CD14-positive monocyte (primary cell): ENCODE measurements at regions not wholly inside any gene's neighbourhood (a gene's known extent, or its start where the extent isn't known, plus 50 kb on each side); places are given as distances from the start of the nearest gene placed in this dataset.

Experiments used
- DNase-seq, 3 donors: peaks; one replicate each; pipeline ENCODE4 v3.0.0-alpha.2; 2011 to 2022
- H2AFZ ChIP-seq: 2 replicates; pipeline ENCODE4 v1.6.0; 2012; ENCODE audit warnings: mild to moderate bottlenecking, low read depth, low read length, inconsistent platforms; ENCODE audit not compliant: insufficient read depth, poor library complexity, severe bottlenecking
- H3K27ac ChIP-seq, 2 donors: 1 replicate in 1 of 2; 2 replicates in 1 of 2; pipeline ENCODE4 v1.5.1; 2012 to 2013; ENCODE audit warnings: low read length in 2 of 2, control low read depth in 1 of 2, inconsistent platforms in 1 of 2, low read depth in 1 of 2, mild to moderate bottlenecking in 1 of 2
- H3K27me3 ChIP-seq, 2 donors: one replicate each; pipeline versions ENCODE4 v1.6.0 to v1.6.1; 2011 to 2013; ENCODE audit warnings: low read length in 2 of 2; ENCODE audit not compliant: control insufficient read depth in 2 of 2, insufficient read depth in 2 of 2
- H3K36me3 ChIP-seq, 2 donors: replicated peaks in 1 of 2; 1 replicate in 1 of 2; 2 replicates in 1 of 2; pipeline versions ENCODE4 v1.5.1 to v1.6.1; 2012 to 2013; ENCODE audit warnings: low read length in 2 of 2, control low read depth in 1 of 2, inconsistent platforms in 1 of 2, mild to moderate bottlenecking in 1 of 2; ENCODE audit not compliant: insufficient read depth in 2 of 2, control insufficient read depth in 1 of 2
- H3K4me1 ChIP-seq, 2 donors: 1 replicate in 1 of 2; 2 replicates in 1 of 2; pipeline versions ENCODE4 v1.5.1 to v1.6.1; 2012 to 2013; ENCODE audit warnings: low read length in 2 of 2, control low read depth in 1 of 2, inconsistent platforms in 1 of 2, mild to moderate bottlenecking in 1 of 2, moderate library complexity in 1 of 2; ENCODE audit not compliant: insufficient read depth in 2 of 2, control insufficient read depth in 1 of 2
- H3K4me2 ChIP-seq: replicated peaks from 2 replicates; pipeline ENCODE3; 2012; ENCODE audit warnings: low read length, moderate library complexity, mild to moderate bottlenecking; ENCODE audit not compliant: poor library complexity, severe bottlenecking; ENCODE audit errors: extremely low read depth
- H3K4me3 ChIP-seq, 3 experiments: fragments of 200-600 bp in 1 of 3; sonication (generic) in 1 of 3; replicated peaks in 1 of 3; 1 replicate in 2 of 3; 2 replicates in 1 of 3; pipeline ENCODE4 v1.5.1; 2011 to 2013; ENCODE audit warnings: low read length in 3 of 3, mild to moderate bottlenecking in 3 of 3, control low read depth in 2 of 3, low read depth in 2 of 3, inconsistent platforms in 1 of 3, moderate library complexity in 1 of 3
- H3K79me2 ChIP-seq: 2 replicates; pipeline ENCODE4 v1.6.0; 2012; ENCODE audit warnings: mild to moderate bottlenecking, control low read depth, inconsistent platforms, low read length, moderate library complexity; ENCODE audit not compliant: insufficient read depth
- H3K9ac ChIP-seq: 2 replicates; pipeline ENCODE4 v1.6.0; 2017; ENCODE audit warnings: low read length, mild to moderate bottlenecking; ENCODE audit not compliant: insufficient read depth, poor library complexity, severe bottlenecking
- H3K9me3 ChIP-seq, 2 donors: replicated peaks in 1 of 2; 1 replicate in 1 of 2; 2 replicates in 1 of 2; pipeline versions ENCODE4 v1.5.1 to v1.6.1; 2012 to 2013; ENCODE audit warnings: low read length in 2 of 2, control low read depth in 1 of 2; ENCODE audit not compliant: control insufficient read depth in 1 of 2, insufficient read depth in 1 of 2
- H4K20me1 ChIP-seq: 2 replicates; pipeline ENCODE4 v1.6.0; 2012; ENCODE audit warnings: mild to moderate bottlenecking, low read length, control low read depth, moderate library complexity; ENCODE audit not compliant: insufficient read depth
- H3K27ac Mint-ChIP-seq, 7 donors: one replicate each; pipeline ENCODE4 v1.8.0; 2020; ENCODE audit warnings: mild to moderate bottlenecking in 7 of 7, mixed read lengths in 7 of 7, moderate library complexity in 6 of 7, inconsistent platforms in 2 of 7
- H3K27me3 Mint-ChIP-seq, 3 donors: one replicate each; pipeline ENCODE4 v1.8.0; 2021 to 2022; ENCODE audit warnings: low read depth in 3 of 3, mild to moderate bottlenecking in 3 of 3, mixed read lengths in 3 of 3, moderate library complexity in 3 of 3, inconsistent platforms in 1 of 3
- H3K36me3 Mint-ChIP-seq, 2 donors: one replicate each; pipeline ENCODE4 v1.8.0; 2020; ENCODE audit warnings: mixed read lengths in 2 of 2, inconsistent platforms in 1 of 2, mild to moderate bottlenecking in 1 of 2
- H3K4me1 Mint-ChIP-seq: one replicate; pipeline ENCODE4 v1.8.0; 2020; ENCODE audit warnings: mild to moderate bottlenecking, mixed read lengths
- H3K4me3 Mint-ChIP-seq, 2 donors: one replicate each; pipeline ENCODE4 v1.8.0; 2020; ENCODE audit warnings: mild to moderate bottlenecking in 2 of 2, mixed read lengths in 2 of 2, moderate library complexity in 1 of 2
- H3K9me3 Mint-ChIP-seq, 7 donors: one replicate each; pipeline ENCODE4 v1.8.0; 2020 to 2022; ENCODE audit warnings: mixed read lengths in 7 of 7, mild to moderate bottlenecking in 6 of 7, moderate library complexity in 6 of 7, inconsistent platforms in 2 of 7
- WGBS: methylation state at CpG from one replicate; pipeline ENCODE4 v1.1.5; 2013; ENCODE audit warnings: missing lambda C conversion rate; ENCODE audit not compliant: insufficient coverage; 5-methylcytosine and 5-hydroxymethylcytosine counted together
- intact Hi-C, 2 donors: fragments of 100-400 bp; cut with micrococcal nuclease; formaldehyde crosslinking; loops; one replicate each; pipeline versions ENCODE4 v1.15.0 to v1.15.1; 2023
- TF ChIP-seq, protein P1 (sequence below): fragments of 200-600 bp; IDR thresholded peaks from one replicate; pipeline ENCODE4 v1.8.0; 2022; ENCODE audit warnings: antibody characterized with exemption, mild to moderate bottlenecking

DNA sequence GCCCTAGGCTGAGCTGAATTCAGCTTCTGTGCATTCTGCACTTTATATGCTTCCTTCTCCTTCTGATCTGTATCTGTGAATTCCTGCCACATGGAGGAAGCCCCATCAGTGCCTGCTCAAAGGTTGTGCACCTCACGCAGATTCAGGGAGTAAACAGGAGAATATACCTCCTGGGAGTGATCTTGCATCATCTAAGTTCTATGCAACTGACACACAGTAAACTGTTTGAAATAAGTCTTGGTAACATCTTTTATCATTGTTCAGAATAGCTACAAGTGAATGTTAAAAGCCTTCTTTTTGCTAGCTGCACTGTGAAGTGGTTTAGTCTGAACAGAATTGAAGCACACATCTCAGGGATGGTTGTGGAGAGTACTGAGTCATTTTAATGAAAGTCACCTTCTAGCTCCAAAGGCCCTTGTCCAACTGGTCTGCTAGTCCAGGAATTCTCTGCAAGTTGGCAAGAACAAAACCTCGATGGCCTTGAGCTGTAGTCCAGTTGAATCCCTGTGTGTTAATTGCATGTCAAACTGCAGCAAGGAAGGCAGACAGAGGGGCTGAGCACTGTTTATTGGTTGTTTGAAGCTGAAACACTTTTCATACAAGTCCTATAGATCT, 215.0 kb downstream of the WNT5A start:
- H3K4me3 Mint-ChIP-seq: no peak overlapping the region

DNA sequence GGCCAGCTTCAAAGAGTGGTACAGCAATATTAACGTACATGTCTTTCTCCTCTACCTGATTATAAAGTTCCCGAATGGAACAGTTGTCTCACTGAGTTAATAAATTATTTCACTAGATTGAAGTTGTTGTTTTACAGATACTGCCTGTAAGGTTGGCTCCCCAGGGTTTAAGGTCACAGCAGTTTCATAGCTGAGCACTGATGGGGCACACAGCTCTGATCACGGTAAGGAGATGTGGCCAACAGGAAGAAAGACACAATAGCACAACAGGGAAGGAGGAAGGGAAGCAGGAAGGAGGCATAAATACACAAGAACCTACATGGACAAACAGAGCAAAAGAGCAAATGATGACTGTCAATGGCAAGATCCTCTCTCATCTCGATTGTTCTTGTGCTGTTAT, 215.6 kb downstream of the WNT5A start:
- TF ChIP-seq, protein P1, sequence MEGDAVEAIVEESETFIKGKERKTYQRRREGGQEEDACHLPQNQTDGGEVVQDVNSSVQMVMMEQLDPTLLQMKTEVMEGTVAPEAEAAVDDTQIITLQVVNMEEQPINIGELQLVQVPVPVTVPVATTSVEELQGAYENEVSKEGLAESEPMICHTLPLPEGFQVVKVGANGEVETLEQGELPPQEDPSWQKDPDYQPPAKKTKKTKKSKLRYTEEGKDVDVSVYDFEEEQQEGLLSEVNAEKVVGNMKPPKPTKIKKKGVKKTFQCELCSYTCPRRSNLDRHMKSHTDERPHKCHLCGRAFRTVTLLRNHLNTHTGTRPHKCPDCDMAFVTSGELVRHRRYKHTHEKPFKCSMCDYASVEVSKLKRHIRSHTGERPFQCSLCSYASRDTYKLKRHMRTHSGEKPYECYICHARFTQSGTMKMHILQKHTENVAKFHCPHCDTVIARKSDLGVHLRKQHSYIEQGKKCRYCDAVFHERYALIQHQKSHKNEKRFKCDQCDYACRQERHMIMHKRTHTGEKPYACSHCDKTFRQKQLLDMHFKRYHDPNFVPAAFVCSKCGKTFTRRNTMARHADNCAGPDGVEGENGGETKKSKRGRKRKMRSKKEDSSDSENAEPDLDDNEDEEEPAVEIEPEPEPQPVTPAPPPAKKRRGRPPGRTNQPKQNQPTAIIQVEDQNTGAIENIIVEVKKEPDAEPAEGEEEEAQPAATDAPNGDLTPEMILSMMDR: no peak
- Histone ChIP-seq H3K9ac (no peak overlapping the region), H3K9me3 (no peaks in the 10 kb centered on the region), H4K20me1 (no peaks in the 10 kb centered on the region), H2AFZ (no peak overlapping the region), H3K36me3 (no peaks in the 10 kb centered on the region), H3K4me2 (no peak overlapping the region), H3K4me1 (no peaks in the 10 kb centered on the region), H3K4me3 (no peak overlapping the region), H3K79me2 (no peaks in the 10 kb centered on the region), H3K27ac (no peak overlapping the region), H3K27me3 (no peaks in the 10 kb centered on the region)
- no peak for DNase-seq
- Mint-ChIP-seq H3K27me3 (peaks cover 0 to 1% (median 0%) of the 10 kb centered on the region in 3 donors), H3K4me1 (no peaks in the 10 kb centered on the region), H3K27ac (no peak overlapping the region), H3K9me3 (peaks cover 0 to 3% (median 2%) of the 10 kb centered on the region in 7 donors), H3K4me3 (no peak overlapping the region), H3K36me3 (no peaks in the 10 kb centered on the region)
- intact Hi-C loops: no loop called here
- WGBS: 15% methylated on average over 2 of the region's 4 CpGs

More for the DNA sequence above, 215.0 kb downstream of the WNT5A start:
- H3K36me3 Mint-ChIP-seq: no peaks in the 10 kb centered on the region
- DNase-seq: no peak
- Histone ChIP-seq H3K4me3 (no peak overlapping the region), H4K20me1 (no peaks in the 10 kb centered on the region), H3K9me3 (no peaks in the 10 kb centered on the region), H3K4me1 (no peaks in the 10 kb centered on the region), H3K9ac (no peak overlapping the region), H2AFZ (no peak overlapping the region), H3K27me3 (no peaks in the 10 kb centered on the region), H3K36me3 (no peaks in the 10 kb centered on the region), H3K27ac (no peak overlapping the region), H3K79me2 (no peaks in the 10 kb centered on the region), H3K4me2 (no peak overlapping the region)
- 71% methylated on average over 2 of the region's 2 CpGs for WGBS
- TF ChIP-seq, protein P1: no peak
- intact Hi-C loops: no loop called here
- H3K9me3 Mint-ChIP-seq: peaks cover 0 to 3% (median 2%) of the 10 kb centered on the region in 7 donors
- H3K4me1 Mint-ChIP-seq: no peaks in the 10 kb centered on the region
- peaks cover 0 to 1% (median 0%) of the 10 kb centered on the region in 3 donors for H3K27me3 Mint-ChIP-seq
- H3K27ac Mint-ChIP-seq: no peak overlapping the region
